ENCODE measurements at regions not wholly inside any gene's neighbourhood (a gene's known extent, or its start where the extent isn't known, plus 50 kb on each side); places are given as distances from the start of the nearest gene placed in this dataset.

DNA sequence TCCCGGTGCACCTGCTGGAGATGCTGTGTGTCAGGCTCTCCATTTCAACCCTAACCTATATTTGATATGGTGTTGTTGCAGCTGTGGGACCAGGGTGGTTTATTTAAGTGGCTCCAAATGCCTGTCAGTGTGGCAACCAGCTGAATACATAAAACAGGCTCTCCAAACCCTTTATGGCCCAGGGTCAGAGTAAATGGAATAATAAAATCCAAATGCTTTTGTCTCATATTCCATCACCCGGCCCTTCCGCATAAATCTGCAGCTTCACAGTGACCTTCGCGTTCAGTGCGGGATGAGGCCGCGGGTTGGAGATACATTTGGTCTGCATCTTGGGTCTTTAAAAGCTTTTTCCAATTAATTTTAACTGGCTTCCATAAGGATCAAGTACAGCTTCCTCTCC, 382.1 kb upstream of the NR2F2 start:
- no peak overlapping the region for H3K9ac ChIP-seq (replicated peaks in 1 of 4; ENCODE audit: extremely low read depth in 1 of 4, low read depth in 3 of 4, low read length in 3 of 4)
- no peak overlapping the region for H3K23ac ChIP-seq (ENCODE audit: insufficient read length)
- H3K9me3 ChIP-seq (ENCODE audit: insufficient read depth in 2 of 2, low read depth in 1 of 2, low read length in 1 of 2), result no peaks in the 10 kb centered on the region
- DNase-seq (ENCODE audit: low read depth in 1 of 2, low spot score in 2 of 2), result no peak
- no peaks in the 10 kb centered on the region; the same call in 1 of the 2 replicates for H3K79me1 ChIP-seq (ENCODE audit: low read depth, low read length)
- no peaks in the 10 kb centered on the region for H3K27me3 ChIP-seq (replicated peaks in 1 of 4; ENCODE audit: control insufficient read depth in 3 of 4, extremely low read depth in 1 of 4, insufficient read depth in 3 of 4, low read length in 3 of 4)
- no peak overlapping the region for H2BK5ac ChIP-seq (ENCODE audit: low read depth, low read length)
- H2BK20ac ChIP-seq (ENCODE audit: low read length), result no peak overlapping the region
- H3K4me1 ChIP-seq (replicated peaks in 1 of 4; ENCODE audit: control insufficient read depth in 3 of 4, insufficient read depth in 4 of 4, low read length in 3 of 4), result no peaks in the 10 kb centered on the region
- H3K27ac ChIP-seq (ENCODE audit: low read depth, low read length), result no peak overlapping the region
- H3K4me3 ChIP-seq (ENCODE audit: extremely low read depth in 1 of 4, insufficient read depth in 2 of 4, low read depth in 3 of 4, low read length in 4 of 4), result no peak overlapping the region
- no peak overlapping the region for H2BK15ac ChIP-seq (ENCODE audit: low read length)
- H4K8ac ChIP-seq (ENCODE audit: extremely low read depth, insufficient read depth, low read length), result no peak overlapping the region
- WGBS, 2 experiments (ENCODE audit: extremely low coverage in 1 of 2, insufficient coverage in 1 of 2, insufficient read length in 1 of 2, insufficient replicate concordance in 2 of 2, low coverage in 1 of 2, low lambda C conversion rate in 2 of 2, missing lambda C conversion rate in 1 of 2), result 95% methylated on average over 8 of the region's 8 CpGs; no CpG with 5 or more reads in 1 of the 2 experiments
- no peak overlapping the region for H4K5ac ChIP-seq (ENCODE audit: insufficient read length, low read depth, low read length)
- no peak overlapping the region for H2BK120ac ChIP-seq (replicated peaks; ENCODE audit: low read depth, low read length)
- no peak overlapping the region for H2AFZ ChIP-seq (ENCODE audit: low read length)
- ChIA-PET POLR2A (ENCODE audit: partially characterized antibody) (no interaction called here), CTCF (ENCODE audit: partially characterized antibody) (interaction anchor here (0.6 to 1.4 kb wide), 2 partner anchors 37 to 1218 kb away, joined by 3 read pairs; no protein-coding TSS in a partner anchor)
- no peak overlapping the region for H3K14ac ChIP-seq (ENCODE audit: insufficient read length)
- H4K91ac ChIP-seq (replicated peaks; ENCODE audit: insufficient read length, low read length), result no peak overlapping the region
- no peak overlapping the region for H3K56ac ChIP-seq (replicated peaks; ENCODE audit: insufficient read length, low read depth, low read length)
- no peak overlapping the region for H3K4me2 ChIP-seq (ENCODE audit: insufficient read depth in 1 of 2, low read depth in 2 of 2, low read length in 2 of 2)
- FAIRE-seq, result no peak
- no peaks in the 10 kb centered on the region for H3K79me2 ChIP-seq (ENCODE audit: control insufficient read depth in 1 of 2, insufficient read depth in 2 of 2, low read length in 2 of 2)
- H3K23me2 ChIP-seq (ENCODE audit: low read depth, low read length), result no peaks in the 10 kb centered on the region
- H2AK5ac ChIP-seq (ENCODE audit: low read depth, low read length), result no peak overlapping the region
- H3K36me3 ChIP-seq (ENCODE audit: control insufficient read depth in 2 of 4, insufficient read depth in 4 of 4, low read length in 3 of 4), result no peaks in the 10 kb centered on the region
- H4K20me1 ChIP-seq (replicated peaks in 1 of 2; ENCODE audit: control insufficient read depth in 1 of 2, insufficient read depth in 2 of 2, low read length in 2 of 2), result no peaks in the 10 kb centered on the region
- no peak overlapping the region for H2BK12ac ChIP-seq (ENCODE audit: low read depth, low read length)
- no peak overlapping the region for H3K4ac ChIP-seq (replicated peaks; ENCODE audit: insufficient read length, low read depth, low read length)
- no peak overlapping the region for H3K18ac ChIP-seq (ENCODE audit: extremely low read depth, low read length)
- TF ChIP-seq RXRA (IDR thresholded peaks at IDR 0.05; ENCODE audit: insufficient read depth, low read depth, low read length), result no peak
- no peak for TF ChIP-seq SIX5 (IDR thresholded peaks at IDR 0.05; ENCODE audit: low read depth, low read length)
- TF ChIP-seq, protein P1, sequence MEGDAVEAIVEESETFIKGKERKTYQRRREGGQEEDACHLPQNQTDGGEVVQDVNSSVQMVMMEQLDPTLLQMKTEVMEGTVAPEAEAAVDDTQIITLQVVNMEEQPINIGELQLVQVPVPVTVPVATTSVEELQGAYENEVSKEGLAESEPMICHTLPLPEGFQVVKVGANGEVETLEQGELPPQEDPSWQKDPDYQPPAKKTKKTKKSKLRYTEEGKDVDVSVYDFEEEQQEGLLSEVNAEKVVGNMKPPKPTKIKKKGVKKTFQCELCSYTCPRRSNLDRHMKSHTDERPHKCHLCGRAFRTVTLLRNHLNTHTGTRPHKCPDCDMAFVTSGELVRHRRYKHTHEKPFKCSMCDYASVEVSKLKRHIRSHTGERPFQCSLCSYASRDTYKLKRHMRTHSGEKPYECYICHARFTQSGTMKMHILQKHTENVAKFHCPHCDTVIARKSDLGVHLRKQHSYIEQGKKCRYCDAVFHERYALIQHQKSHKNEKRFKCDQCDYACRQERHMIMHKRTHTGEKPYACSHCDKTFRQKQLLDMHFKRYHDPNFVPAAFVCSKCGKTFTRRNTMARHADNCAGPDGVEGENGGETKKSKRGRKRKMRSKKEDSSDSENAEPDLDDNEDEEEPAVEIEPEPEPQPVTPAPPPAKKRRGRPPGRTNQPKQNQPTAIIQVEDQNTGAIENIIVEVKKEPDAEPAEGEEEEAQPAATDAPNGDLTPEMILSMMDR (IDR thresholded peaks at IDR 0.05; ENCODE audit: control extremely low read depth in 1 of 3, insufficient read depth in 1 of 3, low read depth in 1 of 3, low read length in 3 of 3), result no peak
- TF ChIP-seq RFX5 (IDR thresholded peaks at IDR 0.05; ENCODE audit: borderline replicate concordance, low read depth, low read length), result no peak
- TF ChIP-seq CEBPB (IDR thresholded peaks at IDR 0.05; ENCODE audit: low read depth, low read length), result no peak
- no peak for TF ChIP-seq ASH2L (IDR thresholded peaks at IDR 0.05; ENCODE audit: low read length)
- no peak for TF ChIP-seq SP4 (IDR thresholded peaks at IDR 0.05; ENCODE audit: low read length)
- TF ChIP-seq CHD1 (IDR thresholded peaks at IDR 0.05; ENCODE audit: low read depth, low read length), result no peak
- TF ChIP-seq RNF2 (IDR thresholded peaks at IDR 0.05; ENCODE audit: borderline replicate concordance, low read depth, low read length, missing control alignments, poor library complexity, severe bottlenecking), result no peak
- no peak for TF ChIP-seq KDM4A (IDR thresholded peaks at IDR 0.05; ENCODE audit: low read depth, low read length, severe bottlenecking)
- no peak for TF ChIP-seq BCL11A (IDR thresholded peaks at IDR 0.05; ENCODE audit: low read depth in 2 of 2, low read length in 2 of 2)

Measured in H1 (cell line).